ENCODE measurements at regions not wholly inside any gene's neighbourhood (a gene's known extent, or its start where the extent isn't known, plus 50 kb on each side); places are given as distances from the start of the nearest gene placed in this dataset.

GRCh38 chrX:86935988-86936387 lies 581.6 kb upstream of the KLHL4 start:
- TF ChIP-seq EZH2phosphoT487 (IDR thresholded peaks at IDR 0.05; ENCODE audit: low read depth) (no peak), CTCF (IDR thresholded peaks at IDR 0.05; ENCODE audit: low read depth, low read length) (no peak)
